ENCODE measurements at regions not wholly inside any gene's neighbourhood (a gene's known extent, or its start where the extent isn't known, plus 50 kb on each side); places are given as distances from the start of the nearest gene placed in this dataset.

- Histone ChIP-seq H3K9me3 (no peaks in the 10 kb centered on the region), H3K27me3 (replicated peaks; ENCODE audit: insufficient read depth) (no peaks in the 10 kb centered on the region), H3K4me1 (replicated peaks) (no peaks in the 10 kb centered on the region), H3K4me3 (no peak overlapping the region), H3K36me3 (no peaks in the 10 kb centered on the region), H3K27ac (no peak overlapping the region)
- TF ChIP-seq CTCF (IDR thresholded peaks at IDR 0.05) (no peak), POLR2A (IDR thresholded peaks at IDR 0.05) (no peak), POLR2AphosphoS5 (IDR thresholded peaks at IDR 0.05) (no peak)
- intact Hi-C loops (cut with DNase I): no loop called here
- 27% methylated on average over 1 of the region's 1 CpG for WGBS
- DNase-seq (ENCODE audit: low spot score): no peak
Measured at GRCh38 chr13:33340631-33341030, 55.1 kb upstream of the STARD13 start.

GRCh38 chr13:33341861-33342452 lies 56.4 kb upstream of the STARD13 start:
- no peaks in the 10 kb centered on the region for H3K9me3 ChIP-seq
- WGBS: 90% methylated on average over 5 of the region's 5 CpGs
- no peaks in the 10 kb centered on the region for H3K4me1 ChIP-seq (replicated peaks)
- no peak for DNase-seq (ENCODE audit: low spot score)
- no peaks in the 10 kb centered on the region for H3K36me3 ChIP-seq
- H3K27me3 ChIP-seq (replicated peaks; ENCODE audit: insufficient read depth): no peaks in the 10 kb centered on the region
- no peak overlapping the region for H3K4me3 ChIP-seq
- H3K27ac ChIP-seq: no peak overlapping the region
- intact Hi-C loops (cut with DNase I): no loop called here
- TF ChIP-seq POLR2A (IDR thresholded peaks at IDR 0.05) (no peak), POLR2AphosphoS5 (IDR thresholded peaks at IDR 0.05) (no peak), CTCF (IDR thresholded peaks at IDR 0.05) (no peak)

GRCh38 chr13:33345842-33346241 lies 60.3 kb upstream of the STARD13 start:
- no peak overlapping the region for H3K27ac ChIP-seq
- H3K36me3 ChIP-seq: no peaks in the 10 kb centered on the region
- H3K27me3 ChIP-seq (replicated peaks; ENCODE audit: insufficient read depth): no peaks in the 10 kb centered on the region
- no peak for TF ChIP-seq POLR2AphosphoS5 (IDR thresholded peaks at IDR 0.05)
- TF ChIP-seq POLR2A (IDR thresholded peaks at IDR 0.05): no peak
- TF ChIP-seq CTCF (IDR thresholded peaks at IDR 0.05): no peak
- intact Hi-C loops (cut with DNase I): no loop called here
- no peak for DNase-seq (ENCODE audit: low spot score)
- H3K9me3 ChIP-seq: no peaks in the 10 kb centered on the region
- no peak overlapping the region for H3K4me3 ChIP-seq
- WGBS: 86% methylated on average over 2 of the region's 2 CpGs
- H3K4me1 ChIP-seq (replicated peaks): no peaks in the 10 kb centered on the region

GRCh38 chr13:33347861-33348260 lies 62.3 kb upstream of the STARD13 start:
- Histone ChIP-seq H3K9me3 (no peaks in the 10 kb centered on the region), H3K36me3 (no peaks in the 10 kb centered on the region), H3K27ac (no peak overlapping the region), H3K4me1 (replicated peaks) (no peaks in the 10 kb centered on the region), H3K27me3 (replicated peaks; ENCODE audit: insufficient read depth) (no peaks in the 10 kb centered on the region), H3K4me3 (no peak overlapping the region)
- intact Hi-C loops (cut with DNase I): no loop called here
- 76% methylated on average over 4 of the region's 4 CpGs for WGBS
- TF ChIP-seq CTCF (IDR thresholded peaks at IDR 0.05) (no peak), POLR2AphosphoS5 (IDR thresholded peaks at IDR 0.05) (no peak), POLR2A (IDR thresholded peaks at IDR 0.05) (no peak)
- DNase-seq (ENCODE audit: low spot score): no peak

GRCh38 chr13:33348366-33348765 lies 62.8 kb upstream of the STARD13 start:
- TF ChIP-seq CTCF (IDR thresholded peaks at IDR 0.05) (no peak), POLR2AphosphoS5 (IDR thresholded peaks at IDR 0.05) (no peak), POLR2A (IDR thresholded peaks at IDR 0.05) (no peak)
- Histone ChIP-seq H3K4me3 (no peak overlapping the region), H3K4me1 (replicated peaks) (no peaks in the 10 kb centered on the region), H3K27me3 (replicated peaks; ENCODE audit: insufficient read depth) (no peaks in the 10 kb centered on the region), H3K9me3 (no peaks in the 10 kb centered on the region), H3K27ac (no peak overlapping the region), H3K36me3 (no peaks in the 10 kb centered on the region)
- no peak for DNase-seq (ENCODE audit: low spot score)
- intact Hi-C loops (cut with DNase I): no loop called here
- 28% methylated on average over 2 of the region's 2 CpGs for WGBS
